RPMI8226 (cell line): ENCODE measurements at regions not wholly inside any gene's neighbourhood (a gene's known extent, or its start where the extent isn't known, plus 50 kb on each side); places are given as distances from the start of the nearest gene placed in this dataset.

Experiments
- DNase-seq: peaks from one replicate; pipeline ENCODE4 v3.0.0-alpha.2; 2015

- no peak for DNase-seq
These were observed 325.4 kb downstream of the BRD1 start for GRCh38 chr22:49502126-49502826.

GRCh38 chr22:49500942-49501395 is 326.7 kb downstream of the BRD1 start:
- DNase-seq, result no peak

- DNase-seq, result no peak
These were observed 327.6 kb downstream of the BRD1 start for GRCh38 chr22:49500076-49500460.

GRCh38 chr22:49499433-49500075 is 328.1 kb downstream of the BRD1 start:
- DNase-seq, result no peak

GRCh38 chr22:49497266-49497665 is 330.4 kb downstream of the BRD1 start:
- DNase-seq, result no peak

GRCh38 chr22:49494555-49494954 is 333.1 kb downstream of the BRD1 start:
- DNase-seq, result no peak

- no peak for DNase-seq
These were observed 334.9 kb downstream of the BRD1 start for GRCh38 chr22:49492741-49493251.

GRCh38 chr22:49492308-49492707 is 335.4 kb downstream of the BRD1 start:
- no peak for DNase-seq

GRCh38 chr22:49491726-49492125 is 335.9 kb downstream of the BRD1 start:
- DNase-seq, result no peak

- no peak for DNase-seq
These were observed 336.4 kb downstream of the BRD1 start for GRCh38 chr22:49491221-49491635.

GRCh38 chr22:49490692-49491091 is 337.0 kb downstream of the BRD1 start:
- no peak for DNase-seq

GRCh38 chr22:49489821-49490220 is 337.9 kb downstream of the BRD1 start:
- DNase-seq, result no peak

- no peak for DNase-seq
These were observed 338.7 kb downstream of the BRD1 start for GRCh38 chr22:49488943-49489342.

- DNase-seq, result no peak
These were observed 339.7 kb downstream of the BRD1 start for GRCh38 chr22:49487950-49488349.

GRCh38 chr22:49486225-49486624 is 341.4 kb downstream of the BRD1 start:
- no peak for DNase-seq

- no peak for DNase-seq
These were observed 343.7 kb downstream of the BRD1 start for GRCh38 chr22:49483946-49484345.

- no peak for DNase-seq
These were observed 344.3 kb downstream of the BRD1 start for GRCh38 chr22:49483281-49483870.

GRCh38 chr22:49482811-49483210 is 344.9 kb downstream of the BRD1 start:
- no peak for DNase-seq

GRCh38 chr22:49481659-49482399 is 345.8 kb downstream of the BRD1 start:
- DNase-seq, result no peak

GRCh38 chr22:49480896-49481658 is 346.6 kb downstream of the BRD1 start:
- no peak for DNase-seq

- no peak for DNase-seq
These were observed 347.3 kb downstream of the BRD1 start for GRCh38 chr22:49480331-49480730.

- no peak for DNase-seq
These were observed 348.1 kb downstream of the BRD1 start for GRCh38 chr22:49479566-49479965.
